Lower leg skin (tissue), 3 donors: ENCODE measurements at regions not wholly inside any gene's neighbourhood (a gene's known extent, or its start where the extent isn't known, plus 50 kb on each side); places are given as distances from the start of the nearest gene placed in this dataset.

Experiments
- POLR2A ChIP-seq, 2 donors: fragments of 450-650 bp; IDR thresholded peaks; one replicate each; pipeline ENCODE4 v1.6.1; 2016 to 2017; ENCODE audit warnings: antibody characterized with exemption in 2 of 2, mild to moderate bottlenecking in 1 of 2, moderate library complexity in 1 of 2
- TF ChIP-seq, protein P1 (sequence below), 3 donors: fragments of 450-650 bp; IDR thresholded peaks; one replicate each; pipeline ENCODE4 v1.5.1; 2016; ENCODE audit warnings: antibody characterized with exemption in 3 of 3, mild to moderate bottlenecking in 3 of 3, moderate library complexity in 2 of 3

DNA sequence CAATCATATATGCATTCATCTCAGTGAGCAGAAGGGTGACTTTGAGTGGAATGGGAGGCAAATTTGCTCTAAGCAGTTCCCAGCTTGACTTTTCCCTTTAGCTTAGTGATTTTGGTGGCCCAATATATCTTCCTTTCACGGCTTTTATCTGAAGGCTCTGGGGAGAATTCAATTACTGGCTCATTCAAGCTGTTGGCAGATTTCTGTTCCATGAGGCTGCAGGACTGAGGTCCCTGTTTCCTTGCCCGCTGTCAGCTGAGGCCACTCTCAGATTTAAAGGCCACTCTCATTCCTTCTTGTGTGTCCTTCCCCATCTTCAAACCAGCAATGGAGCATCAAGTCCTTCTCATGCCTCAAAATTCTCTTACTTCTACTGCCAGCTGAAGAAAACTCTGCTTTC lies 170.4 kb upstream of the ATP10A start:
- TF ChIP-seq, protein P1, sequence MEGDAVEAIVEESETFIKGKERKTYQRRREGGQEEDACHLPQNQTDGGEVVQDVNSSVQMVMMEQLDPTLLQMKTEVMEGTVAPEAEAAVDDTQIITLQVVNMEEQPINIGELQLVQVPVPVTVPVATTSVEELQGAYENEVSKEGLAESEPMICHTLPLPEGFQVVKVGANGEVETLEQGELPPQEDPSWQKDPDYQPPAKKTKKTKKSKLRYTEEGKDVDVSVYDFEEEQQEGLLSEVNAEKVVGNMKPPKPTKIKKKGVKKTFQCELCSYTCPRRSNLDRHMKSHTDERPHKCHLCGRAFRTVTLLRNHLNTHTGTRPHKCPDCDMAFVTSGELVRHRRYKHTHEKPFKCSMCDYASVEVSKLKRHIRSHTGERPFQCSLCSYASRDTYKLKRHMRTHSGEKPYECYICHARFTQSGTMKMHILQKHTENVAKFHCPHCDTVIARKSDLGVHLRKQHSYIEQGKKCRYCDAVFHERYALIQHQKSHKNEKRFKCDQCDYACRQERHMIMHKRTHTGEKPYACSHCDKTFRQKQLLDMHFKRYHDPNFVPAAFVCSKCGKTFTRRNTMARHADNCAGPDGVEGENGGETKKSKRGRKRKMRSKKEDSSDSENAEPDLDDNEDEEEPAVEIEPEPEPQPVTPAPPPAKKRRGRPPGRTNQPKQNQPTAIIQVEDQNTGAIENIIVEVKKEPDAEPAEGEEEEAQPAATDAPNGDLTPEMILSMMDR (IDR thresholded peaks at IDR 0.05), result no peak
- TF ChIP-seq POLR2A (IDR thresholded peaks at IDR 0.05), result no peak
